ENCODE measurements at regions not wholly inside any gene's neighbourhood (a gene's known extent, or its start where the extent isn't known, plus 50 kb on each side); places are given as distances from the start of the nearest gene placed in this dataset.
"Not testable (repeated sequence)": the region's sequence is repeated elsewhere in the genome, so short reads cannot be mapped to it uniquely, and the experiment has no call there.

DNA sequence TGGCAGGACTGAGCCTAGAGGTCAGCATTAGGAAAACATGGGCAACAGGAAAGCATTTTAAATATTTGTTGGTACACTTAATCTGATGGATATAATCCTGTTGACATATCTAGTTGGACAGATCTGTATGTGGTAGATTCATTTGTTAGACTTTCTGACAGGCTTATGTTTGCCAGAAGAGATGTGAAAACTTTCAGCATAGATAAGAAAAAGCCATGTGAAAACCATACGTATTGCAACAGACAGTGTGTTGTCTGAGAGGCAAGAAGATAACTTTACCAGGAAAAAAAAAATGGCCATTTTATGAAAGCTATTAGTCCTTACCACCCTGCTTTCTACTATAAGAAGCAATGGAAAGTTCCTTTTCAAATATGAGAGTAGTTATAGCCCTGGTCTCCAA is 1902.2 kb upstream of the C9orf72 start:
- DNase-seq = no peak

DNA sequence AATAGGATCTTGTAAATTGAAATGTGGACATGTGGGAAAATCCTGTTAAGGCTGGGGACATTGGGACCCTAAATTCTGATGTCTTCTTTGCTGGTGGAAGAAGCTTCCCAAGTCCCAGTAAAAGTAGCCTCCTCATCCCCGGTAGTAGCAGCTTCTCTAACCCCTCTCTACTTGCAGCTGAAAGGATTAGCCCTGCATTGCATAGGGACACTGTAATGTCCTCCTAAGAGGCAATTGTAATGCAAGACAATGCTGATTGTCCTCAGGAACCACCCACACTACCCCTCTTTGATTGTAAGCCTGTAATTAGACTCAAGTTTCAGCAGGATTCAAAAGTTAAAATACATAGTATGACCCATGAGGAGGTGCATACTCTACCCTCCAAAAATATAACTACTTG is 1938.4 kb upstream of the C9orf72 start:
- no peak for DNase-seq

DNA sequence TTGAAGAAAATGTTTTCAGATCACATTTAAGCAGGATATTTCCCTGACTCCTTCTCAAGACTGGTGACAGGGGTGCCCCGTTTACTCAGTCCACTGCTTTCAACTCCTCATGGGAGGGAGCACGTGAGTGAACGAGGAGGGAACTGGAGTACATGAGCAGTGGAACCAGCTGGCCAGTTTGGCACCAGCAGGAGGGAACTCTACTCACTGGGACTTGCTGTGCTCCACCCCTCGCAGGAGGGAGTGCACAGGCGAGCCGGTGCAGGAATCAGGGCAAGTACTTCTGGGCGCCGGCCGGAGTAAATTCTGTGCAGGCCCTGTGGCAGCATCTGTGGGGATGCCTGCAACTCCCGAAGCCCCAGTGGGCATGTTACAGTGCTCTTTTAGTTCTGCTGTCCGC is 1941.1 kb upstream of the C9orf72 start:
- DNase-seq = peak in 1 of 2 experiments; percentile 39

DNA sequence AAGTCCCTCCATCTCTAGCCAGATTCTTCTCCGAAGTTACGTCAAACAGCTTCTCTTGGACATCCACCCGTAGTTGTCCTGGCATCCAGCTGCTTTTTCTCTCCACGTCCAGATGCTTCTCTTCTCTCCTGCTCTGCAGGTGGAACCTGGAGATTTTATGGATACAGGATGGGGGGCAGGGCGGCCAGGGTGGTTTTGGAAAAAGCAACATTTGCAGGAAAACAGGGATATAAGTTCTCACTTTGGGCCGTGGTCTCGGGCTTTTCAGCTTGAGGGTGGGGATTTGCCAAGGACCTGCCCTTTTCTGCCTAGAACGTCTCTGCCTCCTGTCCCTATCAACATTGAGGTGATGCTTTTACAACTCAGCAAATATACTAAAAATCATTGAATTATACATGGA is 1941.6 kb upstream of the C9orf72 start:
- no peak for DNase-seq

DNA sequence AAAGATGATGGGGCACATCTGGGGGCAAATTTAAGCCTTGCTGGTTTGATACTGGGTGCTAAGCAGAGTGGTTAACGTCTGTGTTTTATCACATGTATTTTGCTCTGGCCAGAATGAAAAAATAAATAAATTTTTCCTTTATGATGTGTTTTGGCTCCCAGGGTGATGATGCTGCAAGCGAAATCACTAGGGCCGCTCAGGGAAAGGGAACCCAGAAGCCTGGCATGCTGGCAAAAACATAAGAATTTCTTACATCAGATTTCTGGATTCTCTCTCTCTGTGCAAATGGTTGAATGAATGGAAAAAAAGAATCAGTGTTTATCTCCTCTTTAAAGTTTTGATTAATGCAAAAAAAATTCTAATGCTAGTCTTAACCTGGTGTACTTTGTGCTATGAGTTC is 1975.2 kb upstream of the C9orf72 start:
- no peak for DNase-seq

DNA sequence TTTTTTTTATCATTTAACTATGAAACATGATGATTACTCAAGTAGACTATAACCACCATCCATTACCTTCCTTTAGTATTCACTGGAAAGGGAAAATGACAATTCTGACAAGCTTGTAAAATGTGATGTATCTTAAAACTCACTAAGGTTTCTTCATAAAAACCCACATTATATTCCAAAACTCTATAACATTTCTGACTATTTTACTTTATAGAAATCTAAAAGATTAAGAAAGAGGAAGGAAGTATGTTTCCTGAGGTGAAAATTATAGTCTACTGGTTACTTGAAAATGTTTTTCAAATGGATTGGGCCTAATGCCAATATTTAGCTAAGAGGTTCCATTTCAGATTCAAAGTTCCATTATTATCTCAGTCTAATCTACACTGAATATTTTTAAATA is 1982.2 kb upstream of the C9orf72 start:
- peak in 1 of 2 experiments; percentile 27 for DNase-seq

DNA sequence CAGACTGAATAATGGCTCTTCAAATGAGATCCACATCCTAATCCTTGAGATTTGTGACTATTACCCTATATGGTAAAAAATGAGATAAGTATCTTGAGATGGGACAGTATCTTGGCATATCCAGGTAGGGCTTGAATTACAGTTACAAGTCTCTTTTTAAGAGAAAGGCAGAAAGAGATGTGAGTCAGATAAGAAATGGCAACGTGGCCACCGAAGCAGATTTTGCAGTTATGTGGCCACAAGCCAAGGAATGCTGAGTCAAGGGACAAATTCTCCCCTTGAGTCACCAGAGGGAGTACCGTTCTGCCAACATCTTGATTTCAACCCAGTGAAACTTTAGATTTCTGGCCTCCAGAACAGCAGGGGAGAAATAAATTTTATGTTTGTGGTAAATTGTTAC is 1983.0 kb upstream of the C9orf72 start:
- DNase-seq = peak; percentile 17 to 78

DNA sequence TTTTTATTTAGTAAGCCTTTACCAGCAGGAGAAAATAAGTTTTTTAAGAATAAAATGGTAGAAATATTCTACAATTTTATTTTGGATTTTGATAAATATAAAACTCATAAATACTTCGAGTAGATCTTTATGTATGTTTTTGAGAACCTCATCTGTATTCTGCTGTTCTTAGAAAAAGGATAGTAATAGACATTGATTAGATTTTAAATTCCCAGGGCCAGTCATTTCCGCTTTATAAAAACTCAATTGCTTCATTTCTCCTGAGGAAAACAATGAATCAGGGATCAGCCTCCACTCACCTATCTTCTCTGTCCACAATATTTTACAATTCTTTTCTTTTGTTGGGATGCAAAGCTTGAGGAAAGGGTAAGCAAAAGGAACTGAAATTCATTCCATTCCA is 1983.5 kb upstream of the C9orf72 start:
- no peak for DNase-seq

DNA sequence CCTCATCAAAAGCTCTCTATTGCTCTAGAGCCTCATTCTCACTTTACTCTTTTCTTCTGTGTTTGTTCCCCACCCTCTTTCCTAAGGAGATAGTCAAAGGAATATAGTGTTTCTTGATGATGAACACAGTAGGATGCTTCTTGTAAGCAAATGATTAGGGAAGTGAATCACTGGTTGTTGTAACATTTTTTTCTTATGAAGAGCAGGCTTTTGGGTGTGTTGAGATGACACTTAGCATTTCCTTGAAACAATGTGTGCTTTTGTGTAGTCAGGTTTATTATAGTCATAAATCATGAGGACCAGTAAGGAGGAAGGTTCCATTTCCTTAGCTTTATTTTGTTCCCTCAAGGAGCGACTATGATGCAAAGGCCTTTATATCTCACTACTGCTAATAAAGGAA is 1991.3 kb upstream of the C9orf72 start:
- no peak for DNase-seq

DNA sequence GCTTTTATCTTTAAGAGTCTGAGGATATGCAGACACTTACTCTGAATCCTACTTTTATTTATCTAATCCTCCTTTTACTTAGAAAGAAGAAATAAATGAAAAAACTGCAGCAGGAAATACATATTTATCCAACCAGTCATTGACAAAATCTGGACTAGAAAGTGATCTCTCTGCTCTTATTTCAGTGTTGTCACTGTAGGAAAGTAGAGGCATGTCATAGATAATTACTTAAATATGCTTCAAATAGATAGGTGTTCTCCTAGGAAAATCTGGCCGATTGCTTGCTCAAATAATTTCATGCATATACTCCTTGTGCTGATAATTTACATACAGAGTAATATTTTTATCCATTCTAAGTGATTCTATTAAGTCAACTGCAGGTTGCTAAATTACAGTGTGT is 2001.9 kb upstream of the C9orf72 start:
- DNase-seq = no peak

DNA sequence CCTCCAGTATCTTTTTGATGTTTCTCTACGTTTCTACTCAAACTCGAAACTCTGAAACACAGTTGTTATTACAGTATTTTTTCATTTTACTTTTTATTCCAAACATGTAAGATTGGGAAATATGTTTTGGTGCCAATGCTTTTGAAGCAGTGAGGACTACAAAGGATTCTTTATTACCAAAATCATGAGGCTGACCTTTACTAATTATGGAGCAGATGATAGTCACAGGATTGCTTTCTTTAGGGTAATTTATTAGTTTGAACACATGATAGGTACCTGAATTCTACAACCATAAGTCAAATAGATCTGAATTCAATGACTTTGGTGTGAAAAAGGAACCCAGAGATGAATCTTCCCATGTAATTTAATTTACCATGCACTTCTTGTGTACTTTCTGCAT is 2015.1 kb upstream of the C9orf72 start:
- DNase-seq = no peak

DNA sequence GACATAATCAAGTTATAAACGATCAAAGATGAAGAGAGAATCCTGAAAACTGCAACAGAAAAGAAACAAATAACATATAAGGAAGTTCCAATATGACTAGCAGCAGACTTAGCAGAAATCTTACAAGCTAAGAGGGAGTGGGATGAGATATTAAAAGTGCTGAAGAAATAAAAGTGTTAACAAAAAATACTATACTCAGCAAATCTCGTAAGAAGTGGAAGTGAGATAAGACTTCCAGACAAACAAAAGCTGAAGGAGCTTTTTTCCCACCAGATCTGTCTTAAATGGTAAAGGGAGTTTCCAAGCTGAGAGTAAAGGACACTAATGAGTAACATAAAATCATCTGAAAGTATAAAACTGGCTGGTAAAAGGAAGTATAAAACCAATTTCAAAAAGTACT is 2036.0 kb upstream of the C9orf72 start:
- DNase-seq = no peak

DNA sequence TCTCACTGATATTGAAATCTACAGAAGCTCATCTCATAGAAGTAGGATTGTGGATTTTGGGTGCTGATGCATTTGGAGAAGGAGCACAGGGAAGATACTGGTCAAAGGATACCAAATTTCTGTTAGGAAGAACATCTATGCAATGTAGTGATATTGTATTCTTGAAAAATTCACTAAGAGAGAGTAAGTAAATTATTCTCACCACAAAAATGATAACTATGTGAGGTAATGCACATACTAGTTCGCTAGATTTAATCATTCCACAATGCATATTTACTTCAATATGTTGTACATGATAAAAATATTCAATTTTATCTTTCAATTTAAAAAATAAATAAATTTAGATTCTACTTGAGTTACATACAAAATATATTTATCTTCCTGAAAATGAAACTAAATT is 2040.5 kb upstream of the C9orf72 start:
- DNase-seq = no peak

DNA sequence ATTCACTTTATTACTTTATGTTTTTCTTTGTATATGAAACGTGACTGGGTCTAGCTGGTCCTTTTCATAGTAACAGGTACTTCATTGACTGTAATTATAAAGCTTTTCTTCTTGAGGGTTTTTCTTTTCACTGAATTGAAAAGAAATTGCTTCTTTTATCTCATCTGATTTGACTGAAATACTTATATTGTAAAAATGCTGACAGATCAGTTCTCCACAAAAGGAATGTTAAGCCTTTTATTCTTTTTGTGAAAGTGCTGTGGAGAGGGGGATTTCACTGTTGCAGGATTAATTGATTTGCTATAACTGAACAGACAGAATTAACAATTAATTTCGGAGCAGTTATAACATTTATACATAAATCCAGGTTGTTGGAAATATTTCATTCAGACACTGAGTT is 2043.6 kb upstream of the C9orf72 start:
- no peak for DNase-seq

DNA sequence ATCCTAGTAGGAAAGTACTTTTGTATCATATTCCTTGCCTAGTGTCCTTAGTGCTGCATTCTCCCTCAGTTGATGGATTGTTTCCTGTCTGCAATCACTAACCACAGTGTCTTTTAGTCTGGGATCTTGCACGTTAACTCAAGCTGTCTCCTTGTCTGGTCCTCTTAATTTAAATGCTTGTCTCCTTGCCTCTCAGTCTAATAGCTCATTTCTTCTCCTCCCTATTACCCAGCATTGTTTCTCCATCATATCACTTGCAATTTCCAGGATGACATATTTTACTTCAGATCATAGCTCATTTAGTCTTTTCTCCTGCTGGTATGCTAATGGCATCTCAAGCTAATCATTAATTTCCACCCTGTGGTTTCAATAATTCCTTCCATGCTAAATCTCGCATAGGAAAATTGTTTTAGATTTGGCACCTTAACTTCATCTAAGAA is 2052.0 kb upstream of the C9orf72 start:
- DNase-seq = no peak

DNA sequence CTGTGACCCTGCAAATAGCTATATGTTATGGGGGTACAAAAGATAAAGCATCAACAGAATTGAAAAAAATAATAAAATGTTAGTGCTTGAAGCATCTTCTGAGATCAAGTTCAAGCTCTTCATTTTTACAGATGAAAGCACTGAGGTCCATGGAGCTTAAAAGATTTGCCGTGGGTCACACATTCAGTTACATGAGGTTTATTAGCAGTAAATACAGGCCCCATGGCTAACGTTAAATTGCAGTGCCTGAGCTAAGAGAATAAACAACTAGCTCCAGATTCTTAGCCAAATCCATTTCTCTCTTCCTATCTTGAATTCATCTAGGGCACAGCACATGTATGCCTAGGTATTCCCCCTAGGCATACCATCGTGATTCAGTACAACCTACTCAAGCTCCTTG is 2052.7 kb upstream of the C9orf72 start:
- DNase-seq = no peak

DNA sequence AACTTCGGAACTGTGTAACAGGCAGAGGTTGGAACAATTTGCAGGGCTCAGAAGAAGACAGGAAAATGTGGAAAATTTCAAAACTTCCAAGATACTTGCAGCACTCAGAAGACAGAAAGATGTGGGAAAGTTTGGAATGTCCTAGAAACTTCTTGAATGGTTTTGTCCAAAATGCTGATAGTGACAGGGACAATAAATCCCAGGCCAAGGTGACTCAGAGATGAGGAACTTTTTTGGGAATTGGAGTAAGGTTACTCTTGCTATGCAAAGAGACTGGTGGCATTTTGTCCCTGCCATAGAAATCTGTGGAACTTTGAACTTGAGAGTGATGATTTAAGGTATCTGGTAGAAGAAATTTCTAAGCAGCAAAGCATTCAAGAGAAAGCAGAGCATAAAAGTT is 2055.6 kb upstream of the C9orf72 start:
- not testable (repeated sequence) for DNase-seq

DNA sequence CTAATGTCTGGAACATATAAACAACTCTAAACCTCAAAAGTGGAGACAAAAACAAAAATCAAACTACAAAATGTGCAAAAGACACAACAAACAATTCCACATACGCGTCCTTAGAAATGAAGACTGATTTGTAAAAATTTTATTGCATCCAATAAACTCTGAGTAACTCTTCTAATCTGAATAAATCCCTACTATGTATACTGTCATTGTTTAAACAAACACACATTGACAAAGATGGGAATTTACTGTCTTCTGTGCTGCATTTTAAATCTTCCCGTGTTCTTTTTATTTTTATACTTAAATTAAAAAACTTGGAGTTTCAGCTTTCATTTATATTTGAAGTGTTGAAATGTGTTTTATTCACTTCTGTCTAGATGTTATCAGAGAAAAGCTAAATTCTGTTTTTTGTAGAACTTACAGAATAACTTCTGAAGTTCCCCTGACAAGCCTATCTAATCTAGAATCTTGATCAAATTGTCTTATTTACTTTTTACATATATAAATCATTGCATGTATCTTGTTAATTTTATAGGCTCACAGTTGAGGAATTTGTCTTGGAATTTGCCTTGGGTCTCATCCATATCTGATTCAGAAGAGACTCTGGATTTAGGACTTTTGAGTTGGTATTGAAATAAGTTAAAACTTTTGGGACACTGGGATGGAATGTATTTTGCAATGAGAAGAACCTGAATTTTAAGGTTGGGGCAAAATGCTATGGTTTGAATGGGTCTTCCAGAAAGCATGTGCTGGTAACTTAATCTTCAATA is 2064.4 kb upstream of the C9orf72 start:
- DNase-seq = no peak

DNA sequence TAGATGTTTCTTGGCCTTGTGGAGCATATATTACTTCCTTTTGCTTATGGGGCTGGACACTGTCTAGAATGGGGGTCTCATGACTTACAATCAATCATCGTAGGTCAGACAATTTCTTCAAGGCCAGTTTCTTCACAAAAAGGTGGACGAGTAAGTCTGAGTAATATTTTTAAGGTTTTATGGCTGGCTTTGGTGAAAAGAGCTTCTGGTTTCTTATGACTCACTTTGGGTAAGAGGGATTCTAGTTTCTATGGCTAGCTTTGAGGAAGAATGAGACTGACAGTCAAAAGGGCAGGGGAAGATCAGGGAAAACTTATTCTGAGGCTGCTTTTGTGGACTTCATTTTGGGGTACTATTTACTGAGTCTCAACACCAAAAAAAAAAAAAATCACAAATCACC is 2067.2 kb upstream of the C9orf72 start:
- no peak for DNase-seq

DNA sequence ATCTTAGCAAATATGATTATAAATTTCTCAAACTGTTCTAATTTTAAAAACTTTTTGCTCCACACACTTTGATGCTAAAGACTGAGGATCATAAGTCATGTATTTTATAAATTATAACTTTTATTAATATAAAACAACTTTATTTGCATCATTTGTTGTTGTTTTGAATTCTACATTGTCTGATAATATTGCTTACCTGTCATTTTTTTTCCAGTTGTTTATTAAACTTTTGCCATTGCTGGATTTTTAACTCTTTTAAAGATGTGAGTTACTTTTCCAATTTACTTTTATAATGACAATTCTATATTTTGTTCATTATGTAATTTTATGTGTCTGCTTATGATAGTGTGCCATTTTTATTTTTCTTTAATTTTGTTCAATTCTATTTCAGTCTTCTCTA is 2071.2 kb upstream of the C9orf72 start:
- no peak for DNase-seq

DNA sequence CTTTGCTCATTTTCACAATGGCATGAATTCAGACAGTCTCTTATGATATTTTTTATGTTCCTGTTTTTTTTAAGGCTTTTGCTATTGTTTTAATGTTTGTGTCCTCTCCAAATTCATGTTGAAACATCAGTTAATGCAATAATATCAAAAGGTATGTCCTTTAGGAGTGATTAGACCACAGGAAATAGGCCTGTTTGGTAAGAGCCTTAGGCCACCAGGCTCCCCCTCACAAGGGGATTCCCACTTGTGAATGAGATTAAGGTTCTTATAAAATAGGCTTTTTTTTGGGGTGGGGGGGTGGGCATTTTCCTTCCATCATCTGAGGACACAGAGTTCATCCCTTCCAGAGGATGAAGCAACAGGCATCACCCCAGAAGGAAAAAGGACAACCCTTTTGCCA is 2074.2 kb upstream of the C9orf72 start:
- no peak for DNase-seq

DNA sequence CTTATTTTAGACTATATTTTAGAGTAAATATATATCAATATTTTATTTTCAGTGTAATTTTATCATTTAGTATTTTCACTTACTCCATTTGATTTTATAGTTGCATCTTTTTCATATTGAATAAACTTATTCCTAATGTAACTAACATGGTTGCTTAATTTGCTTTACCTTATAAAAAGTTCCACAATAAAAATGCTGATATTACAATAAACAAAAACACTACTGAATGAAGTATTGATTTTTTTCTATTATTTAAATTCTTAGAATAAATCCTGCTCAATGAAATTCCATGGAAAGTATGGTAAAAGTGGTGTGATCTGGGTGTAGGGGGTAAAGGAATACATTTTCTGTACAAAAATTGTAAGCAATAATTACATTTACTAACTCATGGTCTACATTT is 2074.9 kb upstream of the C9orf72 start:
- no peak for DNase-seq

DNA sequence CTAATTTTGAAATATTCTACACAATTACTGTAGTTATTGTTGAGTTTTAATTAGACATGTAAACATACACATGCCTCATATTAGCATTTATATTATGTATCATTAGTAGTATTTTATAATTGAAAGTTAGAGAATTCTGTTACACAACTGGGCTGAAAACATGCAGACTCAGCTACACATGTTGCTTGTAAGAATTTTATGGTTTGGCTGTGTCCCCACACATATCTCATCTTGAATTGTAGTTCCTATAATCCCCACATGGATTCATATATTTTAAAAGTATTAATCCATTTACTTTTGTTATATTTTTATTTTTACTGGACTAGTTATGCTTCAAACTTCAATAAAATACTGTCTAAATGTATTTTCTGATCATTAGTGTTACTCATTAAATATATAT is 2075.3 kb upstream of the C9orf72 start:
- no peak for DNase-seq

DNA sequence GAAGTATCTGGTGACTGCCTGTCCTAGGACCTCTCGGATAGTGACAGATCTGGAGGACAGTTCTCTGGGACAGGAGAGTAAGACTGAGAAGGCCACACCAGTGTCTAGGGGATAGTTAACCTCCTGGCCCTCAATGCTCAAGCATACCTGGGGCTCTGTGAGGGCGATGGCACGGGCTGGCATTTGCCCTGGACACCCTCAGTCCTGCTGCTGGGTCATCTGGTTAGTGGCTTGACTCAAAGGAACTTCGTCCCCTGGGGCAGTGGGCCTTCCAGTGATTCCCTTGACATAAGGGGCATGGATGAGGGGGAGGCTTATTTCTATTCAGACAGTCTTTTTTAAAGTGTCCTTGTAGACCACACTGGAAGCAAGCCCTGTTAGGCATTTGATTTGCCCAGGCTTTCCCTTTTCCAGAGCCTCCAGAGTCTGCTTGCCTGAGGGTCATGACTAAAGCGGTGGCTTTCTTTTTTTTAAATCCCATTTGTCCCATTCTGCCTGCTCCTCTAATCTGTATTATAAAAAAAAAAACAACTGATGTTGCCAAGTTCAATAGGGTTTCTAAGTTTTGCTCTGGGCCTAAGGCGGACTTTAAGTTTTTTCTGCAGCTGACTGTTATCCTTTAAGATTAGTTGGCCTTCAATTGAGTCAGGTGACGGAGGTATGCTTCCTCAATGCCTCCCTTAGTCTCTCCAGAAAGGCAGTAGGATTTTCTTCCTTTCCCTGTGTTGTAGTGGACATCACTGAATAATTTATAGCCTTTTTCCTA is 2083.5 kb upstream of the C9orf72 start:
- DNase-seq = no peak

DNA sequence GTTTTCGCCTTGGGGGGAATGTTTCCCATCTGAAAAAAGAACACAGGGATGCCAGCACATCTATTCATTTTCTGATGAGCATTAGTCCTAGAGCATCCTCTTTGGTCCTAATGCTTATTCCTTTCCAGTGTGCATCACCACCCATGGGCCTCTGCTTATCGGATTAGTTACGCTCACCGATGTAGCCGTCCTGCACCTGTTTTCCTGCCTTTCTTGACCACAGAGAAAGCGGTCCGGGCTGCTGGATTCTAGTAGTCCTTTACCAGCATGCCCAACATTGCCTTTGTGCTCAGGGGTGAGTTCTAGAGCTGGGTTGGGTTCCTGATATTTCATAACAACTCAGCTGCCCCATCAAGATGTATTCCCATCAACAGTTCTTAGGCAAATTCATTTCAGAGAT is 2084.5 kb upstream of the C9orf72 start:
- DNase-seq = no peak
